DOHH2 (cell line): ENCODE measurements at regions not wholly inside any gene's neighbourhood (a gene's known extent, or its start where the extent isn't known, plus 50 kb on each side); places are given as distances from the start of the nearest gene placed in this dataset.

ENCODE experiments used
- EZH2phosphoT487 ChIP-seq: fragments of 200-600 bp; sonication (generic); IDR thresholded peaks from 2 replicates; pipeline ENCODE4 v1.6.1; 2017; ENCODE audit warnings: borderline replicate concordance, mild to moderate bottlenecking, antibody characterized with exemption, low read length, moderate library complexity, mixed read lengths
- TF ChIP-seq, protein P1 (sequence below): fragments of 200-600 bp; sonication (generic); IDR thresholded peaks from one replicate; pipeline ENCODE4 v1.5.1; 2014; ENCODE audit warnings: antibody characterized with exemption, mild to moderate bottlenecking, low read depth, low read length; ENCODE audit not compliant: poor library complexity, severe bottlenecking

DNA sequence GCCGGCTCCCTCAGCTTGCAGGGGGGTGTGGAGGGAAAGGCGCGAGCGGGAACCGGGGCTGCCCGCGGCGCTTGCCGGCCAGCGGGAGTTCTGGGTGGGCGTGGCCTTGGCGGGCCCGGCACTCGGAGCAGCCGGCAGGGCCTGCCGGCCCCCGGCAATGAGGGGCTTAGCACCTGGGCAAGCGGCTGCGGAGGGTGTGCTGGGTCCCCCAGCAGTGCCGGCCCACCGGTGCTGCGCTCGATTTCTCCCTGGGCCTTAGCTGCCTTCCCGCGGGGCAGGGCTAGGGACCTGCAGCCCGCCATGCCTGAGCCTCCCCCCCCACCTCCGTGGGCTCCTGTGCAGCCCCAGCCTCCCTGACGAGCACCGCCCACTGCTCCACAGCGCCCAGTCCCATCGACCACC is 514.5 kb upstream of the GJE1 start:
- TF ChIP-seq, protein P1, sequence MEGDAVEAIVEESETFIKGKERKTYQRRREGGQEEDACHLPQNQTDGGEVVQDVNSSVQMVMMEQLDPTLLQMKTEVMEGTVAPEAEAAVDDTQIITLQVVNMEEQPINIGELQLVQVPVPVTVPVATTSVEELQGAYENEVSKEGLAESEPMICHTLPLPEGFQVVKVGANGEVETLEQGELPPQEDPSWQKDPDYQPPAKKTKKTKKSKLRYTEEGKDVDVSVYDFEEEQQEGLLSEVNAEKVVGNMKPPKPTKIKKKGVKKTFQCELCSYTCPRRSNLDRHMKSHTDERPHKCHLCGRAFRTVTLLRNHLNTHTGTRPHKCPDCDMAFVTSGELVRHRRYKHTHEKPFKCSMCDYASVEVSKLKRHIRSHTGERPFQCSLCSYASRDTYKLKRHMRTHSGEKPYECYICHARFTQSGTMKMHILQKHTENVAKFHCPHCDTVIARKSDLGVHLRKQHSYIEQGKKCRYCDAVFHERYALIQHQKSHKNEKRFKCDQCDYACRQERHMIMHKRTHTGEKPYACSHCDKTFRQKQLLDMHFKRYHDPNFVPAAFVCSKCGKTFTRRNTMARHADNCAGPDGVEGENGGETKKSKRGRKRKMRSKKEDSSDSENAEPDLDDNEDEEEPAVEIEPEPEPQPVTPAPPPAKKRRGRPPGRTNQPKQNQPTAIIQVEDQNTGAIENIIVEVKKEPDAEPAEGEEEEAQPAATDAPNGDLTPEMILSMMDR = no peak
- TF ChIP-seq EZH2phosphoT487 = no peak
